C4-2B (cell line): ENCODE measurements at regions not wholly inside any gene's neighbourhood (a gene's known extent, or its start where the extent isn't known, plus 50 kb on each side); places are given as distances from the start of the nearest gene placed in this dataset.

Experiments
- ZFX ChIP-seq: fragments of 450-650 bp; IDR thresholded peaks from 2 replicates; pipeline ENCODE4 v1.6.1; 2017
- TF ChIP-seq, protein P1 (sequence below): fragments of 450-650 bp; conservative IDR thresholded peaks from 2 replicates; pipeline ENCODE4 v1.5.1; 2017; ENCODE audit warnings: mild to moderate bottlenecking

DNA sequence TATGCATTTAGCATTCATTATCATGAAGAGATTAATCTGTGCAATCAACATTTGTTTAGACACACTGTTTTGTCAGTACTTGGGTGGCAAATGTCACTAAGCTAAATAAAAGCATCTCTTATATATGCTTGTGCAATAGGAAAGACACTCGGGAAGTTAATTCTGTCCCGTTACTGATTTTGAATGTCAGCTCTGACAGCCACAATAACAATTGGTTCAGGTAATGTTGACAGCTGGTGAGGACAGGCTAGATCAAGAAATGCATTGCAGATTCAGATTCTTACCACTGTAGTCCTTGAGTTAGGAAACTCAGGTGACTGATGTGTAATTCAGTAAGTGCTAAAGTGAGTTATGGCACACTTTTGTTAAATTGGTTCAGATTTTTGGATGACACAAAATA is 523.8 kb upstream of the FAT3 start:
- TF ChIP-seq, protein P1, sequence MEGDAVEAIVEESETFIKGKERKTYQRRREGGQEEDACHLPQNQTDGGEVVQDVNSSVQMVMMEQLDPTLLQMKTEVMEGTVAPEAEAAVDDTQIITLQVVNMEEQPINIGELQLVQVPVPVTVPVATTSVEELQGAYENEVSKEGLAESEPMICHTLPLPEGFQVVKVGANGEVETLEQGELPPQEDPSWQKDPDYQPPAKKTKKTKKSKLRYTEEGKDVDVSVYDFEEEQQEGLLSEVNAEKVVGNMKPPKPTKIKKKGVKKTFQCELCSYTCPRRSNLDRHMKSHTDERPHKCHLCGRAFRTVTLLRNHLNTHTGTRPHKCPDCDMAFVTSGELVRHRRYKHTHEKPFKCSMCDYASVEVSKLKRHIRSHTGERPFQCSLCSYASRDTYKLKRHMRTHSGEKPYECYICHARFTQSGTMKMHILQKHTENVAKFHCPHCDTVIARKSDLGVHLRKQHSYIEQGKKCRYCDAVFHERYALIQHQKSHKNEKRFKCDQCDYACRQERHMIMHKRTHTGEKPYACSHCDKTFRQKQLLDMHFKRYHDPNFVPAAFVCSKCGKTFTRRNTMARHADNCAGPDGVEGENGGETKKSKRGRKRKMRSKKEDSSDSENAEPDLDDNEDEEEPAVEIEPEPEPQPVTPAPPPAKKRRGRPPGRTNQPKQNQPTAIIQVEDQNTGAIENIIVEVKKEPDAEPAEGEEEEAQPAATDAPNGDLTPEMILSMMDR: no peak
- TF ChIP-seq ZFX: no peak
